Activated T-cell treated with anti-CD3 and anti-CD28 coated beads, Interleukin-2, amount 50 U/mL, for 72 hours (primary cell): ENCODE measurements at regions not wholly inside any gene's neighbourhood (a gene's known extent, or its start where the extent isn't known, plus 50 kb on each side); places are given as distances from the start of the nearest gene placed in this dataset.

Source experiments
- ATAC-seq, 2 donors: fragments of 150-1000 bp; cut with Tn5 transposase; replicated peaks in 1 of 2; 2 replicates each; pipeline ENCODE4 v1.10.0; 2021; ENCODE audit warnings: moderate library complexity in 2 of 2, mild to moderate bottlenecking in 1 of 2
- DNase-seq, 2 donors: peaks; one replicate each; pipeline ENCODE4 v3.0.0; 2021 to 2022; ENCODE audit warnings: mixed read lengths in 1 of 2
- H3K27ac Mint-ChIP-seq: one replicate; pipeline ENCODE4 v1.8.0; 2022; ENCODE audit warnings: mild to moderate bottlenecking, moderate library complexity, mixed read lengths
- H3K27me3 Mint-ChIP-seq: one replicate; pipeline ENCODE4 v1.8.0; 2022; ENCODE audit warnings: low read depth, mixed read lengths
- H3K36me3 Mint-ChIP-seq, 2 donors: one replicate each; pipeline ENCODE4 v1.8.0; 2022; ENCODE audit warnings: mixed read lengths in 2 of 2, mild to moderate bottlenecking in 1 of 2; ENCODE audit not compliant: insufficient read depth in 2 of 2
- H3K4me1 Mint-ChIP-seq: one replicate; pipeline ENCODE4 v1.8.0; 2022; ENCODE audit warnings: low read depth, mixed read lengths
- H3K4me3 Mint-ChIP-seq, 2 donors: one replicate each; pipeline ENCODE4 v1.8.0; 2022; ENCODE audit warnings: mild to moderate bottlenecking in 2 of 2, mixed read lengths in 2 of 2, moderate library complexity in 2 of 2
- H3K9me3 Mint-ChIP-seq, 2 donors: one replicate each; pipeline ENCODE4 v1.8.0; 2022; ENCODE audit warnings: mixed read lengths in 2 of 2

GRCh38 chr12:92544322-92544721, 158.5 kb upstream of the PLEKHG7 start:
- ATAC-seq (no peak), DNase-seq (no peak)
- H3K27ac Mint-ChIP-seq = no peak overlapping the region
- no peaks in the 10 kb centered on the region for H3K9me3 Mint-ChIP-seq
- no peaks in the 10 kb centered on the region for H3K36me3 Mint-ChIP-seq
- H3K4me1 Mint-ChIP-seq = peaks cover 52% of the 10 kb centered on the region
- no peaks in the 10 kb centered on the region for H3K27me3 Mint-ChIP-seq
- no peak overlapping the region for H3K4me3 Mint-ChIP-seq

GRCh38 chr12:92543840-92544239, 158.9 kb upstream of the PLEKHG7 start:
- Mint-ChIP-seq H3K4me1 (peaks cover 57% of the 10 kb centered on the region), H3K27ac (no peak overlapping the region), H3K4me3 (no peak overlapping the region), H3K9me3 (no peaks in the 10 kb centered on the region), H3K36me3 (no peaks in the 10 kb centered on the region), H3K27me3 (no peaks in the 10 kb centered on the region)
- DNase-seq = no peak
- no peak for ATAC-seq

- H3K27ac Mint-ChIP-seq = no peak overlapping the region
Measured at GRCh38 chr12:92543359-92543758, 159.4 kb upstream of the PLEKHG7 start.

GRCh38 chr12:92541731-92542130, 161.1 kb upstream of the PLEKHG7 start:
- no peak for ATAC-seq
- Mint-ChIP-seq H3K27me3 (no peaks in the 10 kb centered on the region), H3K4me1 (peaks cover 67% of the 10 kb centered on the region), H3K36me3 (no peaks in the 10 kb centered on the region), H3K9me3 (no peaks in the 10 kb centered on the region), H3K27ac (peak overlapping the region; percentile 74), H3K4me3 (peak overlapping the region in 1 of 2 donors; percentile 46)
- no peak for DNase-seq

More at GRCh38 chr12:92543359-92543758, 159.4 kb upstream of the PLEKHG7 start:
- no peak for ATAC-seq
- Mint-ChIP-seq H3K4me3 (no peak overlapping the region), H3K9me3 (no peaks in the 10 kb centered on the region), H3K27me3 (no peaks in the 10 kb centered on the region), H3K4me1 (peaks cover 62% of the 10 kb centered on the region), H3K36me3 (no peaks in the 10 kb centered on the region)
- no peak for DNase-seq

- no peaks in the 10 kb centered on the region for H3K36me3 Mint-ChIP-seq
- no peaks in the 10 kb centered on the region for H3K9me3 Mint-ChIP-seq
- peak overlapping the region; percentile 97 for H3K27ac Mint-ChIP-seq
- DNase-seq = no peak
- no peak for ATAC-seq
- H3K4me3 Mint-ChIP-seq = peak overlapping the region; percentile 62 to 69
- H3K27me3 Mint-ChIP-seq = no peaks in the 10 kb centered on the region
- peaks cover 69% of the 10 kb centered on the region for H3K4me1 Mint-ChIP-seq
Measured at GRCh38 chr12:92540782-92541423, 161.9 kb upstream of the PLEKHG7 start.

GRCh38 chr12:92539976-92540781, 162.6 kb upstream of the PLEKHG7 start:
- Mint-ChIP-seq H3K9me3 (no peaks in the 10 kb centered on the region), H3K27ac (peak overlapping the region; percentile 97), H3K27me3 (no peaks in the 10 kb centered on the region), H3K36me3 (no peaks in the 10 kb centered on the region), H3K4me3 (peak overlapping the region; percentile 62 to 69), H3K4me1 (peaks cover 72% of the 10 kb centered on the region)
- ATAC-seq (peak; percentile 44 to 48), DNase-seq (no peak)

GRCh38 chr12:92539110-92539749, 163.6 kb upstream of the PLEKHG7 start:
- Mint-ChIP-seq H3K9me3 (no peaks in the 10 kb centered on the region), H3K27me3 (no peaks in the 10 kb centered on the region), H3K4me1 (peaks cover 67% of the 10 kb centered on the region), H3K4me3 (peak overlapping the region; percentile 36 to 69), H3K27ac (peak overlapping the region; percentile 97), H3K36me3 (no peaks in the 10 kb centered on the region)
- peak; percentile 59 to 78 for ATAC-seq
- DNase-seq = no peak

- H3K4me1 Mint-ChIP-seq = peaks cover 54% of the 10 kb centered on the region
- ATAC-seq (no peak), DNase-seq (no peak)
- peak overlapping the region; percentile 41 for H3K27ac Mint-ChIP-seq
- no peak overlapping the region for H3K4me3 Mint-ChIP-seq
- no peaks in the 10 kb centered on the region for H3K36me3 Mint-ChIP-seq
- H3K27me3 Mint-ChIP-seq = no peaks in the 10 kb centered on the region
- H3K9me3 Mint-ChIP-seq = no peaks in the 10 kb centered on the region
Measured at GRCh38 chr12:92537290-92537960, 165.4 kb upstream of the PLEKHG7 start.

GRCh38 chr12:92535961-92536360, 166.8 kb upstream of the PLEKHG7 start:
- Mint-ChIP-seq H3K36me3 (peaks cover 0 to 3% of the 10 kb centered on the region in 2 donors), H3K9me3 (peaks cover 0 to 2% of the 10 kb centered on the region in 2 donors), H3K27me3 (no peaks in the 10 kb centered on the region), H3K4me1 (peaks cover 43% of the 10 kb centered on the region), H3K4me3 (no peak overlapping the region), H3K27ac (no peak overlapping the region)
- DNase-seq (no peak), ATAC-seq (no peak)

- H3K4me3 Mint-ChIP-seq = no peak overlapping the region
- ATAC-seq (no peak), DNase-seq (no peak)
- H3K27ac Mint-ChIP-seq = no peak overlapping the region
- H3K27me3 Mint-ChIP-seq = no peaks in the 10 kb centered on the region
- H3K36me3 Mint-ChIP-seq = peaks cover 0 to 6% of the 10 kb centered on the region in 2 donors
- H3K9me3 Mint-ChIP-seq = peaks cover 0 to 2% of the 10 kb centered on the region in 2 donors
- peaks cover 31% of the 10 kb centered on the region for H3K4me1 Mint-ChIP-seq
Measured at GRCh38 chr12:92533280-92533890, 169.4 kb upstream of the PLEKHG7 start.

GRCh38 chr12:92530706-92531105, 172.1 kb upstream of the PLEKHG7 start:
- no peak for ATAC-seq
- no peak overlapping the region for H3K4me3 Mint-ChIP-seq
- no peak overlapping the region for H3K27ac Mint-ChIP-seq
- H3K9me3 Mint-ChIP-seq = peaks cover 0 to 2% of the 10 kb centered on the region in 2 donors
- H3K27me3 Mint-ChIP-seq = no peaks in the 10 kb centered on the region
- H3K4me1 Mint-ChIP-seq = peaks cover 15% of the 10 kb centered on the region
- H3K36me3 Mint-ChIP-seq = peaks cover 0 to 6% of the 10 kb centered on the region in 2 donors
- DNase-seq = no peak

GRCh38 chr12:92529944-92530343, 172.8 kb upstream of the PLEKHG7 start:
- DNase-seq (no peak), ATAC-seq (peak; percentile 79 to 92)
- Mint-ChIP-seq H3K27ac (no peak overlapping the region), H3K36me3 (peaks cover 0 to 6% of the 10 kb centered on the region in 2 donors), H3K4me1 (peaks cover 14% of the 10 kb centered on the region), H3K9me3 (peaks cover 0 to 2% of the 10 kb centered on the region in 2 donors), H3K4me3 (peak overlapping the region in 1 of 2 donors; percentile 4), H3K27me3 (no peaks in the 10 kb centered on the region)
